Right renal pelvis (tissue), 4 donors: ENCODE measurements at regions not wholly inside any gene's neighbourhood (a gene's known extent, or its start where the extent isn't known, plus 50 kb on each side); places are given as distances from the start of the nearest gene placed in this dataset.
"Not testable (repeated sequence)": the region's sequence is repeated elsewhere in the genome, so short reads cannot be mapped to it uniquely, and the experiment has no call there.

Source experiments
- DNase-seq, 4 donors: peaks; one replicate each; pipeline ENCODE4 v3.0.0-alpha.2; 2013; ENCODE audit warnings: low read depth in 4 of 4, low spot score in 3 of 4, missing footprints in 1 of 4

- no peak for DNase-seq
These were observed 324.4 kb upstream of the CFAP20DC start for GRCh38 chr3:59374091-59374817.

GRCh38 chr3:59372346-59372745 lies 322.5 kb upstream of the CFAP20DC start:
- DNase-seq = no peak

- DNase-seq = no peak
These were observed 319.3 kb upstream of the CFAP20DC start for GRCh38 chr3:59368900-59369675.

DNA sequence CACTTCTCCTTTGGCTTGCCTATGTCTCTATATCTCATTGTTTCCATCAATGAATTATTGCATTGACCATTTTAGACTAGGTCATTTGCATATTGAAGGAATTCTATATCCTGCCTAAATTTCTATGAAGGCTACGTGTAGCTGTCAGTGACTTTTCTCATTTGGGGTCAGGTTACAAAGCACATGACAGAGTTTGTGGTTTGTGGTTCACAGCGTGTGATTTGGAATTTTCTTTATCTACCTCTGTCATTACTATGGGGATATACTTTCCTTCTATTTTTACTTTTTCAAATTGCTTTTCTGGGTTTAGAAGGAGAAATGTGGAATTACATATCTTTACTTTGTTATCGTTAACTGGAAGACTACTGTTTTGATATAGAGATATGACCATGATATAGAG lies 317.3 kb upstream of the CFAP20DC start:
- DNase-seq = no peak

DNA sequence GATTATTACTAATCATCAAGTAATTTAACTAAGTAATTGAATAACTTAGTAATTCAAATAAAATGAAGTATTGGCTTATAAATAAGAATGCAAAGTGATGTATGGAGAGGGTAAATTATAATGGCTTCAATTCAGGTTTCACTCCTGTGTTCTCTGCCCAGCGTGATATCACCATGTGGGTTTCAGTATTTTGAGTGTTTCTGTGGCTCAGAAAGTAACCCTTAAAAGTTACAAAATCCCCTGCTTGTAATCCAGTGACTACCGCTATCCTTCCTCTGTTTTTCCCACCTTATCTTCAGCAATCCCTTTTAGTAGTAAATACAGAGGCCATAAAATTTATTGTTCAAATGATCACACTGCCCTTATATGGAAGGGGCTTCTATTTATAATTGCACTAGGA lies 316.4 kb upstream of the CFAP20DC start:
- no peak for DNase-seq

GRCh38 chr3:59364496-59364895 lies 314.7 kb upstream of the CFAP20DC start:
- DNase-seq = no peak

GRCh38 chr3:59360312-59360711 lies 310.5 kb upstream of the CFAP20DC start:
- not testable (repeated sequence) for DNase-seq

- DNase-seq = no peak
These were observed 291.6 kb upstream of the CFAP20DC start for GRCh38 chr3:59341459-59341858.

GRCh38 chr3:59339818-59340217 lies 290.0 kb upstream of the CFAP20DC start:
- no peak for DNase-seq

- DNase-seq = no peak
These were observed 289.1 kb upstream of the CFAP20DC start for GRCh38 chr3:59338934-59339333.

DNA sequence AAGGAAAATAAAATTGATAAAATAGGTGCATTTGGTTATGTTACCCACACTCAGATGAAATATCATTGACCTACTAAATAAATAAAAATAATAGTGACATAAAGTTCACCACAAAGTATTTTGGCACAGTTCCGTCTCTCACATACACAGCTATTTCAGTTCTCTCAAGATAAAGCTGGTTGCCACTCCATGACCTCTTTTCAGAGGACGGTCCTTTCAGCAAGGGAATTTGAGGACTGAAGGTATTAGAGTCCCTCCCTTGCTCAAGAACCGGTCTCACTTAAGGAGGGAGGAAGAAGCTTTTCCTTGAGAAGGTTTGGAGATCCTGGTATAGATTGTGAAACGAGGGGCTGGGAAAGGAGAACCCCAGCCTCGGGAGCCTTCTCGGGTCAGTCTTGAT lies 285.5 kb upstream of the CFAP20DC start:
- no peak for DNase-seq

DNA sequence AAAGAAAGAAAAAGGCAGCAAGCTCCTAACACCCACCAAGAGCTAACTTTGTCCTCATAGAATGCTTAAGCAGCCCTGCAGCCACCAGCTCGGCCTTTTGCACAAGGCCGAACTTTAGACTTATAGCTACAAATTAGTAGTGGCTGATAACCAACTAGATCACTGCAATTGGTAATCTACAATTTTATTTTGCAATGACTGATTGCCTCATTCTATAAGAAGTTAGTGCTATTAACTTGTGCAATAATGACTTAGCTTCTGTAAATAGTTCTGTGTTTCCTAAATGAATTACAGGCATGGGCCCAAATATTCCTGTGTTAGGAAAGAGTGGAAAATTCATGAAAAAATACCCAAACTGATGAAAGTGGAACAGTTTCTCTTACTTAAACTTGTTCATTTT lies 284.8 kb upstream of the CFAP20DC start:
- no peak for DNase-seq

GRCh38 chr3:59327376-59327808 lies 277.6 kb upstream of the CFAP20DC start:
- DNase-seq = no peak

- DNase-seq = no peak
These were observed 276.6 kb upstream of the CFAP20DC start for GRCh38 chr3:59326246-59327024.

DNA sequence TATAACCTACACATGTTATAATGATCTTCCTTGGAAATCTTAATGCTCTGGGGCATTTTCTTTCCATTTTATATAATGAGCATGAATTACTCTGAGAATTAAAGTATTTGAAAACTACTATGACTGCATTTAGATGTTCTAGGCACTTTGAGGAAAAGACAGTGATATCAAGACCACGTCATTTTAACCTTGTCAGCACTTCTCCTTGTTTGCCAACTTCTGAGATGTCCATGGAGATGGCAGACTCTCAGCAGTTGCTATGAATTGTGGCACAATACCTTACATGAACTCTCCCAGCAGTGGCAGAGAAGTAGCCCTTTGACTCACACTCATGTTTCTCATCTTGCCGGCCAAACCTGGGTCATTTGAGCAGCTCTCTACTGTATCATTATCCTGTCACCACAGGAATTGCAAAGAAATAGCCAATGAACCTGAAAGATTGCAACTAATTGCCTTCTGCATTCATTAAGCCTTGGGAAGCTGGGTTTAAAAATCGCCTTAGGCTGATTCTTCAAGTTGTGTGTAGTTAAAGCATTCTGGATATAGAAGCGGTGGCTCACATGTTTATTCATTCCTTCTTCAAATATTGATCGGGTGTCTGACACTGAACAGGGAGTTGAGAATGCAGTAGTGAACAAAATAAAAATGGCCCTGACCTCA lies 272.2 kb upstream of the CFAP20DC start:
- no peak for DNase-seq

GRCh38 chr3:59320080-59320479 lies 270.3 kb upstream of the CFAP20DC start:
- no peak for DNase-seq

DNA sequence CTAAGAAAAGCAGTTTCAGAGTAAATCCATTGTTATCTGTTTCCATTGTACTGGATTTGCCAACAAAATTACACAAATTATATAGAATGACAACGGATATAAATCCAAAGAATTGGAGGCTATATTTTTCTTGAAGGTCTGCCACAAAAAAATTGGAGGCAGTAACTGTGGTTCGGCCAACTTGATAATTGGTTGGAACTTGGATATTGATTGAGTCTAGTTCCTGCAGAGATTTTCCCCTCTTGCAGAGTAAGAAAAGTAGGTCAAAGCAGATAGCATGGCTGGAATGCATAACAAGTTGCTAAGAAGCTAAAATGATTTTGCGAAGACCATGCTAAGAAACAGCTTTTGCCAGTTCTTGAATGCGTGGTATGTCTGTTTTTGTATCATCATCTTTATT lies 269.6 kb upstream of the CFAP20DC start:
- DNase-seq = no peak

- no peak for DNase-seq
These were observed 269.1 kb upstream of the CFAP20DC start for GRCh38 chr3:59318881-59319280.

DNA sequence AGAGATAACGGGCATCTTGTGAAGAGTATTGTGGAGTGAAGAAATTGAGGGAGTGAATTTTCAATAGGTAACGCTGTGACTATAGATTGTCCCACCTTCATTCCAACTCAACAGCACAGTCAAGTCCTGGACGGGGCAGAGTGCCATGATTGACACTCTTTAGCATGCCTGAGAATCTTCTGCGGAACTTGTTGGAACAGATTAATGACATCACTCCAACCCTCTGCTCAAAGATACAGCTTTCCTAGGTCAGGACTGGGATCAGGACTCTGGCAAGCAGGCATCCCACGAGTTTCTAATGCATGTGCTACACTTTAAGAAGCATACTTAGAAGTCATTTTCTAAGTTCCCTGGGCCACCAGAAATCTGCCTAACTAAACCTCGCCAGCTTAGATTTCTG lies 267.6 kb upstream of the CFAP20DC start:
- DNase-seq = no peak

DNA sequence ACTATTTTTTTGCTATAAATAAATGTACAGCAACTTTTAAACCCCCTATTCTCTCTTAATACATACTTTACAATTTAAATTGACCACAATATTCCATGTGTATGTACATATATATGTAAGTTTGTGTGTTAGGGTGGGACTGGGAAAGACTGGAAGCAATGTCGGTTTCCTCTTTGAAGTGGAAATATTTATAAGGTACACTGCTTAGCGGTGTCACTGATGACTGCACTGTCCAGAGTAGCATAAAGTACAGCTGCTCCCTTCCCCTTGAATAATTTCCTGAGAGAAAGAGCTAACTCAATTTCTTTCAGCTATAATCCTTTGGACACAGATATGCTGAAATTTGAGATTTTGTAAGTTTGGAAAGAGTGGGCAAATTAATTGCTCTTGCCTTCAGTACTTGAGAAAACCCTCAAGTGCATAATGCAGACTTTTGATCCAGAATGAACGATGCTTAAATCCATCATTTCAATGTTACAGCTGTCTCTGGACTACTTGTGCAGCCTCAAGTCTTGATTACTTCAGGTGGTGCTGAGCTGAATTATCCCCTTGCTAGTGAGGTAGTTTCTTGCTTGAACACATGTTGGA lies 267.0 kb upstream of the CFAP20DC start:
- no peak for DNase-seq
